DND-41 (cell line): ENCODE measurements at regions not wholly inside any gene's neighbourhood (a gene's known extent, or its start where the extent isn't known, plus 50 kb on each side); places are given as distances from the start of the nearest gene placed in this dataset.

Experiments used
- CTCF ChIP-seq: IDR thresholded peaks from 2 replicates; pipeline ENCODE4 v1.5.1; 2012; ENCODE audit warnings: borderline replicate concordance, low read length, moderate library complexity, mild to moderate bottlenecking; ENCODE audit not compliant: poor library complexity, severe bottlenecking; ENCODE audit errors: extremely low read depth
- EZH2 ChIP-seq: IDR thresholded peaks from 3 replicates; pipeline ENCODE4 v1.6.1; 2012; ENCODE audit warnings: borderline replicate concordance, low read depth, mild to moderate bottlenecking, moderate library complexity, low read length, inconsistent platforms; ENCODE audit not compliant: severe bottlenecking

GRCh38 chr6:81413306-81413705, 339.2 kb downstream of the TENT5A start:
- TF ChIP-seq CTCF (no peak), EZH2 (no peak)
